RWPE2 (cell line): ENCODE measurements at regions not wholly inside any gene's neighbourhood (a gene's known extent, or its start where the extent isn't known, plus 50 kb on each side); places are given as distances from the start of the nearest gene placed in this dataset.

Source experiments
- ATAC-seq: fragments of 200-7000 bp; cut with Tn5 transposase; 3 replicates; pipeline ENCODE4 v1.9.1; 2021; ENCODE audit warnings: low read depth
- DNase-seq: peaks from one replicate; pipeline ENCODE4 v3.0.0-alpha.2; 2020; ENCODE audit warnings: low spot score
- H3K27ac ChIP-seq: fragments of 450-650 bp; 2 replicates; pipeline ENCODE4 v1.5.1; 2017; ENCODE audit warnings: mild to moderate bottlenecking; ENCODE audit not compliant: poor library complexity, severe bottlenecking
- H3K27me3 ChIP-seq: fragments of 250-450 bp; sonication (Bioruptor Pico); 2 replicates; pipeline ENCODE4 v1.5.1; 2021; ENCODE audit warnings: mild to moderate bottlenecking, moderate library complexity; ENCODE audit not compliant: insufficient read depth, poor library complexity, severe bottlenecking
- H3K36me3 ChIP-seq: fragments of 250-450 bp; sonication (Bioruptor Pico); 2 replicates; pipeline ENCODE4 v1.5.1; 2020; ENCODE audit warnings: low read depth, mild to moderate bottlenecking, moderate library complexity
- H3K4me1 ChIP-seq: fragments of 250-450 bp; sonication (Bioruptor Pico); 2 replicates; pipeline ENCODE4 v1.5.1; 2021; ENCODE audit warnings: mild to moderate bottlenecking, moderate library complexity; ENCODE audit not compliant: insufficient read depth, poor library complexity, severe bottlenecking
- H3K4me3 ChIP-seq: fragments of 250-450 bp; sonication (Bioruptor Pico); 2 replicates; pipeline ENCODE4 v1.5.1; 2021; ENCODE audit warnings: mild to moderate bottlenecking, moderate library complexity; ENCODE audit not compliant: severe bottlenecking
- H3K9me3 ChIP-seq: fragments of 250-450 bp; sonication (Bioruptor Pico); 2 replicates; pipeline ENCODE4 v1.5.1; 2021; ENCODE audit warnings: mild to moderate bottlenecking, moderate library complexity; ENCODE audit not compliant: severe bottlenecking
- TF ChIP-seq, protein P1 (sequence below): fragments of 450-650 bp; IDR thresholded peaks from one replicate; pipeline ENCODE4 v1.5.1; 2017; ENCODE audit warnings: mild to moderate bottlenecking, moderate library complexity; ENCODE audit not compliant: poor library complexity, severe bottlenecking

DNA sequence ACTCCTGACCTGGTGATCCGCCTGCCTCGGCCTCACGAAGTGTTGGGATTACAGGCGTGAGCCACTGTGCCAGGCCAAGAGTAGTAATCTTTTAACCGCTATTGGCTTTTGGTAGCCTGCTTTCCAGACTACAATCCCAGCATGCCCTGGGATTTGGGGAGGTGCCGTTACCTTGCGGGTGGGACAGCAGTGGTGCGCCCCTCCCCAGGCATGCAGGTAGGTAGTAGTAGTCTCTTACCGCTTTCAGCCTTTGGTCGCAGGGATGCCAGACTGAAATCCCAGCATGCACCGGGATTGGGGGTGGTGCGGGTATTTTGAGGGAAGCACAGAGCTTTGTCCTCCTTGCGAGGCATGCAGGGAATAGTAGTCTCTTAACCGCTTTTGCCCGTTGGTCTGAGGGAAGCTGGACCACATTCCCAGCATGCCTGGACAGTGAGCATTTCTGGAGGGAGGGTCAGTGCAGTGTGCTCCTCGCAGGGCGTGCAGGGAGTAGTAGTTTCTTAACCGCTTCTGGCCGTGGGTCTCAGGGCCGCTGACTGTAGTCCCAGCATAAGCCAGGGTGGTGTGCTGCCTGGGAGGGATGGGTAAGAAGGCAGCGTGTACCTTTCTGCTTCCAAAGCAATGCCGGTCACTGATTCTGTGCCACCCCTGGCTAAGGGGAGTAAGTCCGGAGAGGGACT, 1686.8 kb downstream of the TP53TG3F start:
- Histone ChIP-seq H3K27ac (no peak overlapping the region), H3K4me1 (no peaks in the 10 kb centered on the region), H3K4me3 (no peak overlapping the region), H3K36me3 (no peaks in the 10 kb centered on the region), H3K9me3 (peaks cover 7% of the 10 kb centered on the region), H3K27me3 (no peaks in the 10 kb centered on the region)
- ATAC-seq (no peak; the same call in 2 of the 3 replicates), DNase-seq (no peak)
- TF ChIP-seq, protein P1, sequence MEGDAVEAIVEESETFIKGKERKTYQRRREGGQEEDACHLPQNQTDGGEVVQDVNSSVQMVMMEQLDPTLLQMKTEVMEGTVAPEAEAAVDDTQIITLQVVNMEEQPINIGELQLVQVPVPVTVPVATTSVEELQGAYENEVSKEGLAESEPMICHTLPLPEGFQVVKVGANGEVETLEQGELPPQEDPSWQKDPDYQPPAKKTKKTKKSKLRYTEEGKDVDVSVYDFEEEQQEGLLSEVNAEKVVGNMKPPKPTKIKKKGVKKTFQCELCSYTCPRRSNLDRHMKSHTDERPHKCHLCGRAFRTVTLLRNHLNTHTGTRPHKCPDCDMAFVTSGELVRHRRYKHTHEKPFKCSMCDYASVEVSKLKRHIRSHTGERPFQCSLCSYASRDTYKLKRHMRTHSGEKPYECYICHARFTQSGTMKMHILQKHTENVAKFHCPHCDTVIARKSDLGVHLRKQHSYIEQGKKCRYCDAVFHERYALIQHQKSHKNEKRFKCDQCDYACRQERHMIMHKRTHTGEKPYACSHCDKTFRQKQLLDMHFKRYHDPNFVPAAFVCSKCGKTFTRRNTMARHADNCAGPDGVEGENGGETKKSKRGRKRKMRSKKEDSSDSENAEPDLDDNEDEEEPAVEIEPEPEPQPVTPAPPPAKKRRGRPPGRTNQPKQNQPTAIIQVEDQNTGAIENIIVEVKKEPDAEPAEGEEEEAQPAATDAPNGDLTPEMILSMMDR, result no peak

DNA sequence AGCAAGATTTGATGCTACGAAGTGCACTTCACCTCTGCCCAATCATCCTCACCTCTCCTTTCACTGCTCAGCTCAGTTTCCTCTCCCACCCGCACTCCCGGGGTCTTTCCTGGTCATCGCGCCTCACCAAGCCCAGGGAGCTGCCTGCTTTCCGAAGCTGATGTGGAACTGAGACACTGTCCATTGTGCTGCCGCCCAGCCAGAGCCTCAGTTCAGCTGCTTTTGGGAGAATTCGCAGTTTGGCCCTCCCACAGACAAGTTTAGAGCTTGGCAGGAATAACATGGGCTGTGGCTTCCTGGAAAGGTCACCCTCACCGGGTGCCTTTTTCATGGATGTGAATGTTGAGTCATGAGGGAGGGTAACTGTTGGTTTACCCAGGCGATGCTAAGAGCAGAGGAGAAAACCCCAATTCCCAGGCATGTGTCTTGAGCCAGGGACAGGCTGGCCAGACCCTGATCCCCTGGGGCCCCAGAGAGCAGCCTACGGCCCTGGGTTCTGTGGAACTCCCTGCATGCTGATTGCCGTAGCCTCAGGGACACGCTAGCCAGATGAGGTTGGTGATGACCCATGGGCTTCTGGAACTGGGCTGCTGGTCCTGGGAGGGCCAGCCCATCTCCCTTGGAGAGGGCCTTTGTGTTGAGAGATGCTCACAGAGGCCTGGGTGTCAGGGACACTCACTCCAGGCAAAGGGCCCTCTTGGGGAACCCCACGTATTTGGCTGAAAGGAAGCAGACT, 1687.5 kb downstream of the TP53TG3F start:
- no peaks in the 10 kb centered on the region for H3K27me3 ChIP-seq
- peaks cover 7% of the 10 kb centered on the region for H3K9me3 ChIP-seq
- no peaks in the 10 kb centered on the region for H3K36me3 ChIP-seq
- no peak for ATAC-seq
- H3K4me1 ChIP-seq, result no peaks in the 10 kb centered on the region
- no peak overlapping the region for H3K27ac ChIP-seq
- TF ChIP-seq, protein P1, result no peak
- no peak overlapping the region for H3K4me3 ChIP-seq
- no peak for DNase-seq

DNA sequence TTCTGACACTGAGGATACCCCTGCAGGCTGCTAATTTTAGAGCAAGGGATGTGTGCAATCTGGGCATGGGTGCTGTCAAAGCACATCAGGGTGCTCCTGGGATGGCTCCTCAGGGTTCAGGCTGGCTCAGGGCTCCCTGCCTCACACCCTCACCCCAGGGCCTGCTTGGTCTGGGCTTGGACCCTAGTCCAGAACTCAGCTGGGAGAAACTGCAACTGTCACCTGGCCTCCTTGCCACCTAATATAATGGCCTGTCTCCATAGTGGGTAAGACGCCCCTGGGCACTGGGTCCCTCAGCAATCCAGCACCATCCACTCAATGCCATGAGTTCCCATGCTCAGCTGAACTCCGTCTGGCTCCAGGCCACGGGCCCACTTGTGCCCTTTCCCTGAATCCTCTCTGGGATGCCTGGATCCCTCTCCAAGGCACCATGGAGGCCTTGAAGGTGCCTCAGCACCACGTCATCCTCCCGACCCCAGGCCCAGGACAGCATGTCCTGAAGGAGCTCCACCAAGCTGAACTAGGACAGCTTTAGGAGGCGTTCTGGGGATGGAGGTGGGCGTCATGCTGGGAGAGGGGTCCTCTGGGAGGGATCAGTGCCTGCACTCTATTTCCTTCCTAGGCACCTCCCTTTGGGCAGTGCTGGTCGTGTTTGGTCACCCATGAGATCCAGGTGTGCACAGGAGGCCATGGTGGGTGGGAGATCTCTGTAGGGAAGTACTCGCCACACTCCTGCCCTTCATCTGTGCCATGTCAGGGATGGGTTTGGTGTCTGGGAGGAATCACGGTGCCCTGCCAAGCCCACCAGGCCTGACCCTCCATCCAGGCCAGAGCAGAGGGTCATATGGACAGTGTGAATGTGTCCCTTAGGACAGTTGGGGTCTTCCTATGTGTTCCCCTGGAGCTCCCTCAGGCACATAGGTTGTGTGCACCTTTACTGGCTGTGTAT, 1688.4 kb downstream of the TP53TG3F start:
- Histone ChIP-seq H3K4me1 (no peaks in the 10 kb centered on the region), H3K27ac (no peak overlapping the region), H3K4me3 (no peak overlapping the region), H3K27me3 (no peaks in the 10 kb centered on the region), H3K9me3 (peaks cover 7% of the 10 kb centered on the region), H3K36me3 (no peaks in the 10 kb centered on the region)
- TF ChIP-seq, protein P1, result no peak
- ATAC-seq, result no peak
- DNase-seq, result no peak

DNA sequence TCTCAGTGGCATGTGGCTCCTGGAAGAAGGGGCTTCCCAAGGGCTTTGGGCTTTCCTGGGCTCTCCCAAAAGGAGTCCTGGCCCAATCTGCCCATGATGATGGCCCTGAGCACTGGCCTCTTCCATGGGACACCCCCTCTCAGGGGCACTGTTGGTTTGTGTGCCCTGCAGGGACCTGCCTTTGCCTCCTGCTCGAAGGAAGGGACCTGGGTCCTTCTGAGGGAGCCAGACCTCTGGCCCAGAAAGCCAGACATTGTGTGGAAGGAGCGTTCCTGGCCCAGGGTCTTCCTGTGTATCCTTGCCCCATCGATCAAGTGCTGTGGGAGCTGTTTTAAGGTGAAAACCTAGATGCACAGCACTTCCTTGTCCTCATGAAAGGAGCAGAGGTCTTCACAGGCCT, 1689.3 kb downstream of the TP53TG3F start:
- no peak overlapping the region for H3K27ac ChIP-seq
- no peak for ATAC-seq
- H3K9me3 ChIP-seq, result peaks cover 7% of the 10 kb centered on the region
- TF ChIP-seq, protein P1, result no peak
- H3K27me3 ChIP-seq, result no peaks in the 10 kb centered on the region
- no peak for DNase-seq
- no peaks in the 10 kb centered on the region for H3K36me3 ChIP-seq
- no peaks in the 10 kb centered on the region for H3K4me1 ChIP-seq
- H3K4me3 ChIP-seq, result no peak overlapping the region
